B cell (primary cell): ENCODE measurements at regions not wholly inside any gene's neighbourhood (a gene's known extent, or its start where the extent isn't known, plus 50 kb on each side); places are given as distances from the start of the nearest gene placed in this dataset.

ENCODE experiments used
- ATAC-seq: fragments of 200-7000 bp; cut with Tn5 transposase; one replicate; pipeline ENCODE4 v1.10.0; 2021; ENCODE audit warnings: low read depth, mild to moderate bottlenecking, moderate number of reproducible peaks, moderate library complexity
- CTCF ChIA-PET: fragments of 350-600 bp; sonication (Branson Sonifier 250); formaldehyde crosslinking; loops from one replicate; lab custom pipeline; 2021; ENCODE audit warnings: antibody characterized with exemption, inconsistent platforms; lab: Charles Lee
- POLR2A ChIA-PET: fragments of 350-600 bp; sonication (Branson Sonifier 250); formaldehyde crosslinking; loops from one replicate; lab custom pipeline; 2021; ENCODE audit warnings: antibody characterized with exemption; lab: Charles Lee
- DNase-seq: peaks from one replicate; pipeline ENCODE4 v3.0.0; 2013
- H2AFZ ChIP-seq: 2 replicates; pipeline ENCODE4 v1.6.1; 2012; ENCODE audit warnings: mild to moderate bottlenecking, low read depth, low read length; ENCODE audit not compliant: insufficient read depth, poor library complexity, severe bottlenecking
- H3K27ac ChIP-seq, 2 donors: 1 replicate in 1 of 2; 2 replicates in 1 of 2; pipeline ENCODE4 v1.5.1; 2012 to 2013; ENCODE audit warnings: low read length in 2 of 2, mild to moderate bottlenecking in 2 of 2, moderate library complexity in 1 of 2
- H3K27me3 ChIP-seq, 4 experiments: fragments of 200-600 bp in 1 of 4; sonication (generic) in 1 of 4; replicated peaks in 1 of 4; 1 replicate in 2 of 4; 2 replicates in 2 of 4; pipeline versions ENCODE4 v1.6.1 to v1.7.0; 2013 to 2016; ENCODE audit warnings: low read length in 3 of 4, mild to moderate bottlenecking in 2 of 4, mixed read lengths in 1 of 4, moderate library complexity in 1 of 4; ENCODE audit not compliant: insufficient read depth in 4 of 4, control insufficient read depth in 3 of 4; ENCODE audit errors: control extremely low read depth in 1 of 4
- H3K36me3 ChIP-seq, 2 experiments: replicated peaks in 1 of 2; 1 replicate in 1 of 2; 2 replicates in 1 of 2; pipeline versions ENCODE4 v1.6.1 to v1.7.1; 2013; ENCODE audit warnings: low read length in 1 of 2; ENCODE audit not compliant: insufficient read depth in 2 of 2, control insufficient read depth in 1 of 2; ENCODE audit errors: control extremely low read depth in 1 of 2, extremely low read depth in 1 of 2
- H3K4me1 ChIP-seq, 2 donors: fragments of 200-600 bp in 1 of 2; sonication (generic) in 1 of 2; 1 replicate in 1 of 2; 2 replicates in 1 of 2; pipeline versions ENCODE4 v1.5.1 to v1.6.1; 2013 to 2017; ENCODE audit warnings: low read length in 2 of 2; ENCODE audit not compliant: control insufficient read depth in 2 of 2, insufficient read depth in 2 of 2
- H3K4me2 ChIP-seq: replicated peaks from 2 replicates; pipeline ENCODE3; 2012; ENCODE audit warnings: mild to moderate bottlenecking, low read depth, low read length; ENCODE audit not compliant: poor library complexity, severe bottlenecking
- H3K4me3 ChIP-seq, 5 experiments: fragments of 200-600 bp in 1 of 5; sonication (generic) in 1 of 5; 1 replicate in 3 of 5; 2 replicates in 2 of 5; pipeline versions ENCODE4 v1.5.1 to v1.7.0; 2011 to 2016; ENCODE audit warnings: low read length in 4 of 5, mild to moderate bottlenecking in 4 of 5, low read depth in 2 of 5, control low read depth in 1 of 5, moderate library complexity in 1 of 5; ENCODE audit not compliant: insufficient read depth in 1 of 5; ENCODE audit errors: control extremely low read depth in 1 of 5, extremely low read depth in 1 of 5
- H3K79me2 ChIP-seq: fragments of 200-600 bp; sonication (generic); one replicate; pipeline ENCODE4 v1.6.0; 2016; ENCODE audit warnings: low read length; ENCODE audit not compliant: control insufficient read depth, insufficient read depth
- H3K9ac ChIP-seq: fragments of 200-600 bp; sonication (generic); 2 replicates; pipeline ENCODE4 v1.6.1; 2017; ENCODE audit warnings: mild to moderate bottlenecking, low read length, moderate library complexity
- H3K9me3 ChIP-seq, 3 donors: one replicate each; pipeline versions ENCODE4 v1.6.1 to v1.7.1; 2013; ENCODE audit warnings: low read length in 2 of 3; ENCODE audit not compliant: control insufficient read depth in 2 of 3, insufficient read depth in 1 of 3; ENCODE audit errors: control extremely low read depth in 1 of 3
- H4K20me1 ChIP-seq: 2 replicates; pipeline ENCODE4 v1.6.0; 2012; ENCODE audit warnings: mild to moderate bottlenecking, low read length; ENCODE audit not compliant: insufficient read depth, control insufficient read depth, poor library complexity, severe bottlenecking
- H3K27ac Mint-ChIP-seq: one replicate; pipeline ENCODE4 v1.8.0; 2021; ENCODE audit warnings: mixed read lengths
- H3K27me3 Mint-ChIP-seq: one replicate; pipeline ENCODE4 v1.8.0; 2021; ENCODE audit warnings: mixed read lengths
- H3K4me1 Mint-ChIP-seq: one replicate; pipeline ENCODE4 v1.8.0; 2021; ENCODE audit warnings: mixed read lengths
- H3K4me3 Mint-ChIP-seq: one replicate; pipeline ENCODE4 v1.8.0; 2021; ENCODE audit warnings: mixed read lengths
- H3K9me3 Mint-ChIP-seq: one replicate; pipeline ENCODE4 v1.8.0; 2022; ENCODE audit warnings: mixed read lengths; ENCODE audit not compliant: insufficient read depth
- CTCF ChIP-seq: fragments of 200-600 bp; IDR thresholded peaks from one replicate; pipeline ENCODE4 v1.8.0; 2022; ENCODE audit warnings: antibody characterized with exemption, mild to moderate bottlenecking
- EZH2 ChIP-seq: IDR thresholded peaks from 2 replicates; pipeline ENCODE4 v1.6.1; 2012; ENCODE audit warnings: borderline replicate concordance, low read depth, mild to moderate bottlenecking, moderate library complexity, low read length; ENCODE audit not compliant: insufficient read depth, poor library complexity, severe bottlenecking
- WGBS: methylation state at CpG from one replicate; pipeline ENCODE4 v1.1.5; 2013; ENCODE audit warnings: missing lambda C conversion rate; ENCODE audit not compliant: insufficient coverage; 5-methylcytosine and 5-hydroxymethylcytosine counted together
- intact Hi-C: fragments of 100-400 bp; cut with micrococcal nuclease; formaldehyde crosslinking; loops from one replicate; pipeline ENCODE4 v1.10.0; 2022

- H3K27ac ChIP-seq, result no peak overlapping the region
- H3K4me2 ChIP-seq, result no peak overlapping the region
- no peaks in the 10 kb centered on the region for H3K9me3 ChIP-seq
- no peak for DNase-seq
- H3K27ac Mint-ChIP-seq, result no peak overlapping the region
- H3K79me2 ChIP-seq, result no peaks in the 10 kb centered on the region
- H2AFZ ChIP-seq, result no peak overlapping the region
- peaks cover 7% of the 10 kb centered on the region for H3K27me3 Mint-ChIP-seq
- no peak overlapping the region for H3K4me3 ChIP-seq
- ChIA-PET POLR2A (no interaction called here), CTCF (no interaction called here)
- no peaks in the 10 kb centered on the region for H4K20me1 ChIP-seq
- no peaks in the 10 kb centered on the region for H3K36me3 ChIP-seq
- no peaks in the 10 kb centered on the region for H3K27me3 ChIP-seq
- intact Hi-C loops, result no loop called here
- H3K4me3 Mint-ChIP-seq, result no peak overlapping the region
- H3K9ac ChIP-seq, result no peak overlapping the region
- TF ChIP-seq CTCF (no peak), EZH2 (no peak)
- H3K9me3 Mint-ChIP-seq, result peaks cover 5% of the 10 kb centered on the region
- ATAC-seq, result no peak
- no peaks in the 10 kb centered on the region for H3K4me1 ChIP-seq
- H3K4me1 Mint-ChIP-seq, result no peaks in the 10 kb centered on the region
Measured at GRCh38 chr10:21205328-21205727, 308.2 kb upstream of the NEBL start.

GRCh38 chr10:21203473-21204107, 306.5 kb upstream of the NEBL start:
- no peaks in the 10 kb centered on the region for H3K27me3 ChIP-seq
- peaks cover 5% of the 10 kb centered on the region for H3K9me3 Mint-ChIP-seq
- DNase-seq (no peak), ATAC-seq (no peak)
- H3K4me1 Mint-ChIP-seq, result no peaks in the 10 kb centered on the region
- H3K27ac Mint-ChIP-seq, result no peak overlapping the region
- H3K27me3 Mint-ChIP-seq, result peaks cover 7% of the 10 kb centered on the region
- no peak overlapping the region for H3K4me2 ChIP-seq
- no peak overlapping the region for H3K4me3 Mint-ChIP-seq
- H3K9ac ChIP-seq, result no peak overlapping the region
- H3K79me2 ChIP-seq, result no peaks in the 10 kb centered on the region
- no peak overlapping the region for H2AFZ ChIP-seq
- H3K4me1 ChIP-seq, result no peaks in the 10 kb centered on the region
- TF ChIP-seq CTCF (no peak), EZH2 (no peak)
- no peaks in the 10 kb centered on the region for H4K20me1 ChIP-seq
- POLR2A ChIA-PET, result no interaction called here
- H3K27ac ChIP-seq, result no peak overlapping the region
- 88% methylated on average over 8 of the region's 10 CpGs for WGBS
- intact Hi-C loops, result no loop called here
- CTCF ChIA-PET, result no interaction called here
- no peak overlapping the region for H3K4me3 ChIP-seq
- H3K9me3 ChIP-seq, result peaks cover 0 to 7% (median 0%) of the 10 kb centered on the region in 3 donors
- H3K36me3 ChIP-seq, result no peaks in the 10 kb centered on the region
